ENCODE measurements at regions not wholly inside any gene's neighbourhood (a gene's known extent, or its start where the extent isn't known, plus 50 kb on each side); places are given as distances from the start of the nearest gene placed in this dataset.

- no peak for DNase-seq (ENCODE audit: low spot score)
- Histone ChIP-seq H3K36me3 (ENCODE audit: insufficient read depth, low read length) (no peaks in the 10 kb centered on the region), H4K20me1 (ENCODE audit: insufficient read depth, low read length) (no peaks in the 10 kb centered on the region), H3K4me1 (ENCODE audit: insufficient read depth, low read length, poor library complexity, severe bottlenecking) (no peaks in the 10 kb centered on the region), H3K9me3 (ENCODE audit: low read length) (no peaks in the 10 kb centered on the region), H2AFZ (ENCODE audit: low read length) (no peak overlapping the region), H3K27ac (ENCODE audit: low read depth, low read length, poor library complexity, severe bottlenecking) (no peak overlapping the region), H3K4me2 (ENCODE audit: low read length) (no peak overlapping the region), H3K79me2 (ENCODE audit: insufficient read depth, low read depth, low read length) (no peaks in the 10 kb centered on the region), H3K9me2 (ENCODE audit: insufficient read depth, low read length) (no peaks in the 10 kb centered on the region), H3K4me3 (ENCODE audit: low read depth, low read length, poor library complexity, severe bottlenecking) (no peak overlapping the region)
- no TSS peak for BruUV-seq (replicated peaks)
- POLR2A ChIA-PET = interaction anchor here (0.7 kb wide), 1 partner anchor 24 kb away, joined by 3 read pairs; no protein-coding TSS in a partner anchor
- CTCF ChIA-PET (ENCODE audit: unreplicated experiment) = no interaction called here
- TF ChIP-seq CTCF (conservative IDR thresholded peaks at IDR 0.05; ENCODE audit: low read length) (no peak), EZH2phosphoT487 (IDR thresholded peaks at IDR 0.05; ENCODE audit: borderline replicate concordance, low read depth, low read length) (no peak)
- intact Hi-C loops (cut with micrococcal nuclease; ENCODE audit: unreplicated experiment) = no loop called here
These were observed 81.6 kb downstream of the PDHA2 start for GRCh38 chr4:95921470-95921869.

GRCh38 chr4:95929448-95930064 is 89.7 kb downstream of the PDHA2 start:
- Histone ChIP-seq H3K9me2 (ENCODE audit: insufficient read depth, low read length) (no peaks in the 10 kb centered on the region), H3K9me3 (ENCODE audit: low read length) (peaks cover 11% of the 10 kb centered on the region; the same call in 1 of the 2 replicates), H3K4me1 (ENCODE audit: insufficient read depth, low read length, poor library complexity, severe bottlenecking) (no peaks in the 10 kb centered on the region), H3K4me3 (ENCODE audit: low read depth, low read length, poor library complexity, severe bottlenecking) (no peak overlapping the region), H3K4me2 (ENCODE audit: low read length) (no peak overlapping the region), H4K20me1 (ENCODE audit: insufficient read depth, low read length) (no peaks in the 10 kb centered on the region), H3K36me3 (ENCODE audit: insufficient read depth, low read length) (no peaks in the 10 kb centered on the region), H3K27ac (ENCODE audit: low read depth, low read length, poor library complexity, severe bottlenecking) (no peak overlapping the region), H2AFZ (ENCODE audit: low read length) (no peak overlapping the region), H3K79me2 (ENCODE audit: insufficient read depth, low read depth, low read length) (no peaks in the 10 kb centered on the region)
- ChIA-PET CTCF (ENCODE audit: unreplicated experiment) (no interaction called here), POLR2A (no interaction called here)
- intact Hi-C loops (cut with micrococcal nuclease; ENCODE audit: unreplicated experiment) = no loop called here
- BruUV-seq (replicated peaks) = no TSS peak
- DNase-seq (ENCODE audit: low spot score) = peak; percentile 35
- no peak for TF ChIP-seq CTCF (conservative IDR thresholded peaks at IDR 0.05; ENCODE audit: low read length)
- no peak for TF ChIP-seq EZH2phosphoT487 (IDR thresholded peaks at IDR 0.05; ENCODE audit: borderline replicate concordance, low read depth, low read length)

- ChIA-PET POLR2A (no interaction called here), CTCF (ENCODE audit: unreplicated experiment) (no interaction called here)
- TF ChIP-seq CTCF (conservative IDR thresholded peaks at IDR 0.05; ENCODE audit: low read length) (no peak), EZH2phosphoT487 (IDR thresholded peaks at IDR 0.05; ENCODE audit: borderline replicate concordance, low read depth, low read length) (no peak)
- H4K20me1 ChIP-seq (ENCODE audit: insufficient read depth, low read length) = no peaks in the 10 kb centered on the region
- H3K9me2 ChIP-seq (ENCODE audit: insufficient read depth, low read length) = 0 out of 2 replicates have a peak, but pooled peaks cover 2% of the 10 kb centered on the region
- no peak overlapping the region for H3K4me2 ChIP-seq (ENCODE audit: low read length)
- no peak for DNase-seq (ENCODE audit: low spot score)
- H3K79me2 ChIP-seq (ENCODE audit: insufficient read depth, low read depth, low read length) = no peaks in the 10 kb centered on the region
- H3K27ac ChIP-seq (ENCODE audit: low read depth, low read length, poor library complexity, severe bottlenecking) = no peak overlapping the region
- no TSS peak for BruUV-seq (replicated peaks)
- no peaks in the 10 kb centered on the region for H3K4me1 ChIP-seq (ENCODE audit: insufficient read depth, low read length, poor library complexity, severe bottlenecking)
- H3K36me3 ChIP-seq (ENCODE audit: insufficient read depth, low read length) = no peaks in the 10 kb centered on the region
- intact Hi-C loops (cut with micrococcal nuclease; ENCODE audit: unreplicated experiment) = no loop called here
- no peaks in the 10 kb centered on the region for H3K9me3 ChIP-seq (ENCODE audit: low read length)
- no peak overlapping the region for H2AFZ ChIP-seq (ENCODE audit: low read length)
- H3K4me3 ChIP-seq (ENCODE audit: low read depth, low read length, poor library complexity, severe bottlenecking) = no peak overlapping the region
These were observed 99.2 kb downstream of the PDHA2 start for GRCh38 chr4:95939141-95939540.

Data from OCI-LY7 (cell line).